A673 (cell line): ENCODE measurements at regions not wholly inside any gene's neighbourhood (a gene's known extent, or its start where the extent isn't known, plus 50 kb on each side); places are given as distances from the start of the nearest gene placed in this dataset.
"Not testable (repeated sequence)": the region's sequence is repeated elsewhere in the genome, so short reads cannot be mapped to it uniquely, and the experiment has no call there.

Experiments
- EZH2 ChIP-seq: fragments of 200-600 bp; sonication (generic); IDR thresholded peaks from 2 replicates; pipeline ENCODE4 v1.6.1; 2017; ENCODE audit warnings: borderline replicate concordance, low read depth, mild to moderate bottlenecking, mixed read lengths, antibody characterized with exemption, low read length; ENCODE audit not compliant: poor library complexity, severe bottlenecking
- TF ChIP-seq, protein P1 (sequence below): fragments of 300-800, 200-600 bp; sonication (generic); conservative IDR thresholded peaks from 2 replicates; pipeline ENCODE4 v1.5.1; 2017; ENCODE audit warnings: low read depth, mild to moderate bottlenecking, antibody characterized with exemption, low read length, moderate library complexity, mixed read lengths

DNA sequence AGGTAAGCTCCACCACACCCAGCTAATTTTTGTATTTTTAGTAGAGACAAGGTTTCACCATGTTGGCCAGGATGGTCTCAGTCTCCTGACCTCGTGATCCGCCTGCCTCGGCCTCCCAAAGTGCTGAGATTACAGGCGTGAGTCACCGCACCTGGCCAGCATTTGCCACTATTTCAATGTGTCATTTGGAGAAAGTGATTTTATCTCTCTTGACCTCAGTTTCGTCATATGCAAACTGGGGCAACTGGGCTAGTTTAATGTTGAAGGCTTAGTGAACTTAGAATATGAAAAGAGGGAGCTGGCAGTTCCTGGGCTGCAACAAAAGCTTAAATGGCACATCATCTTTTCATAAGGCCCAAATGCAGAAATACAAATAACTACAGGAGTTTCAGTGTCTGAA, 88.6 kb upstream of the DYNAP start:
- not testable (repeated sequence) for TF ChIP-seq EZH2
- TF ChIP-seq, protein P1, sequence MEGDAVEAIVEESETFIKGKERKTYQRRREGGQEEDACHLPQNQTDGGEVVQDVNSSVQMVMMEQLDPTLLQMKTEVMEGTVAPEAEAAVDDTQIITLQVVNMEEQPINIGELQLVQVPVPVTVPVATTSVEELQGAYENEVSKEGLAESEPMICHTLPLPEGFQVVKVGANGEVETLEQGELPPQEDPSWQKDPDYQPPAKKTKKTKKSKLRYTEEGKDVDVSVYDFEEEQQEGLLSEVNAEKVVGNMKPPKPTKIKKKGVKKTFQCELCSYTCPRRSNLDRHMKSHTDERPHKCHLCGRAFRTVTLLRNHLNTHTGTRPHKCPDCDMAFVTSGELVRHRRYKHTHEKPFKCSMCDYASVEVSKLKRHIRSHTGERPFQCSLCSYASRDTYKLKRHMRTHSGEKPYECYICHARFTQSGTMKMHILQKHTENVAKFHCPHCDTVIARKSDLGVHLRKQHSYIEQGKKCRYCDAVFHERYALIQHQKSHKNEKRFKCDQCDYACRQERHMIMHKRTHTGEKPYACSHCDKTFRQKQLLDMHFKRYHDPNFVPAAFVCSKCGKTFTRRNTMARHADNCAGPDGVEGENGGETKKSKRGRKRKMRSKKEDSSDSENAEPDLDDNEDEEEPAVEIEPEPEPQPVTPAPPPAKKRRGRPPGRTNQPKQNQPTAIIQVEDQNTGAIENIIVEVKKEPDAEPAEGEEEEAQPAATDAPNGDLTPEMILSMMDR: not testable (repeated sequence)
